Fibroblast of the aortic adventitia (primary cell): ENCODE measurements at regions not wholly inside any gene's neighbourhood (a gene's known extent, or its start where the extent isn't known, plus 50 kb on each side); places are given as distances from the start of the nearest gene placed in this dataset.

Experiments
- DNase-seq: peaks from one replicate; pipeline ENCODE4 v3.0.0-alpha.2; 2010; ENCODE audit warnings: low read depth
- H3K4me3 ChIP-seq: 2 replicates; pipeline ENCODE4 v1.5.1; 2011; ENCODE audit warnings: low read depth, mild to moderate bottlenecking, control low read depth, low read length, moderate library complexity
- CTCF ChIP-seq: IDR thresholded peaks from 2 replicates; pipeline ENCODE4 v1.5.1; 2011; ENCODE audit warnings: mild to moderate bottlenecking, low read length, control low read depth, inconsistent platforms; ENCODE audit not compliant: insufficient read depth

DNA sequence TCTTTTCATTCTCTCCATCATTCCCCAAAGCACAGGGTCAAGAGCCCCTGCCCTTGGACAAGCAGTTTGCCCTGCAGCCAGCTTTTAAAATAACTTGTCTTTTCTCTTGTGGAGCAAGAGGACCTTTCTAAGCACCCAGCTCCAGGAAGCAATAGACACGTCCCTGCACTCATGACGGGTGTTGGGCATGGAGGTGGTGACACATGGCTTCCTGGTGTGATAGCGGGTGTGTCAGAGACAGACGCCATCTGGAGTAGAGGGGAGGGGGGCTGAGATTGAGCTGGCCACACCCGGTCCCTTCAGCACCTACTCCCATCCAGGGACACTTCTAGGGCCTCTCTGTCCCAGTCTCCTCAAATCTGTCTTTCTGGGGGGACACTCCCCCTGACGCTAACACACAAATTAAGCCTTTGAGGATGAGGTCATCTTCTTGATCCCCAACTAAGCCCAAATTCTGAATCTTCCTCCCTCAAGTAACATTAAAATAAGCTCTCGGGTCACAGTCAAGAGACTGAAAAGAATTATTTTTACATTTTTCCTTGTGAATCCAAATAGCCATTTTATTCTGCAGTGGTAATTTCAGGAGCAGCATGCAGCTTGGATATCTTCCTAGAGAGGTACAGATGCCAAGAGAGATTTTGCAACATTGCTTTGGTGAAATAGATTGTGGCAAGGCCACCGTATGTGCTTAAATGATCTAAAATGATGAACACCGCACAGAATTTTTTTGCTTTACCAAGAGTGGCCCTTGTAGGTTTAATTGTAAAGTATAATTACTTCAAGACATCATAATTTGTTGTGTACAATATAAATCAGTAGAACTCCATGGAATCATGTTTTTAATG, 216.6 kb upstream of the IRX3 start:
- no peak overlapping the region for H3K4me3 ChIP-seq
- peak; percentile 72 for DNase-seq
- no peak for TF ChIP-seq CTCF

DNA sequence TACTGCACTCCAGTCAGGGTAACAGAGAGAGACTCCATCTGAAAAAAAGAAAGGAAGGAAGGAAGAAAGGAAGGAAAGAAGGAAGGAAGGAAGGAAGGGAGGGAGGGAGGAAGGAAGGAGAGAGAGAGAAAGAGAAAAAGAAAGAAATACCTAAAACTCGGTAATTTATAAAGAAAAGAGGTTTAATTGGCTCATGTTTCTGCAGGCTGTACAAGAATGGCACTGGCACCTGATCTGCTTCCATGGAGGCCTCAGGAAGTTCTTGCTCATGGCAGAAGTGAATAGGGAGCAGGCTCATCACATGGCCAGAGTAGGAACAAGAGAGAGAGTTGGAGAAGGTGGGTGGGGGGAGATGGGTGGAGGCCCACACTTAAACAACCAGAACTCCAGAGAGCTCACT, 215.2 kb upstream of the IRX3 start:
- no peak overlapping the region for H3K4me3 ChIP-seq
- no peak for DNase-seq
- no peak for TF ChIP-seq CTCF

- no peak for TF ChIP-seq CTCF
- peak; percentile 63 for DNase-seq
- H3K4me3 ChIP-seq: no peak overlapping the region
Measured at GRCh38 chr16:54493594-54493993, 207.0 kb upstream of the IRX3 start.

DNA sequence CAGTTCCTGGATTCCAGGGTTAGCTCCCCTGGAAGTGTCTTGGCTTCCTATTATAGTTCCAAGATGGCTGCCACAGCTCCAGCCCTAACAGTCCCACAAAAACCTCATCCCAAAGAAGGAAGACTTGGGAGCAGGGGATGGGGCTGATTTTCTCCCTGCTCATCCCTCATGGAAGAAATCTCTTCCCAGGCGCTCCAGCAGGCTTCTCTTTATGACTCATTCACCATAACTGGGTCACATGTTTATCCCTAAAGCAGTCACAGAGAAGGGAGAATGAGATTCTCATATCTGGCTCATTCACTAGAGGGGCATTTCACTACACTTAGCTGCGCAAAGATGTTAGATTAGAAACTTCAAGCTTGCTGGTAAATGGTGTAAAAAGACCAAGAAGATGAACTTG, 206.5 kb upstream of the IRX3 start:
- DNase-seq: peak; percentile 67
- H3K4me3 ChIP-seq: no peak overlapping the region
- TF ChIP-seq CTCF: no peak

GRCh38 chr16:54490112-54490488, 203.5 kb upstream of the IRX3 start:
- TF ChIP-seq CTCF: no peak
- no peak for DNase-seq

DNA sequence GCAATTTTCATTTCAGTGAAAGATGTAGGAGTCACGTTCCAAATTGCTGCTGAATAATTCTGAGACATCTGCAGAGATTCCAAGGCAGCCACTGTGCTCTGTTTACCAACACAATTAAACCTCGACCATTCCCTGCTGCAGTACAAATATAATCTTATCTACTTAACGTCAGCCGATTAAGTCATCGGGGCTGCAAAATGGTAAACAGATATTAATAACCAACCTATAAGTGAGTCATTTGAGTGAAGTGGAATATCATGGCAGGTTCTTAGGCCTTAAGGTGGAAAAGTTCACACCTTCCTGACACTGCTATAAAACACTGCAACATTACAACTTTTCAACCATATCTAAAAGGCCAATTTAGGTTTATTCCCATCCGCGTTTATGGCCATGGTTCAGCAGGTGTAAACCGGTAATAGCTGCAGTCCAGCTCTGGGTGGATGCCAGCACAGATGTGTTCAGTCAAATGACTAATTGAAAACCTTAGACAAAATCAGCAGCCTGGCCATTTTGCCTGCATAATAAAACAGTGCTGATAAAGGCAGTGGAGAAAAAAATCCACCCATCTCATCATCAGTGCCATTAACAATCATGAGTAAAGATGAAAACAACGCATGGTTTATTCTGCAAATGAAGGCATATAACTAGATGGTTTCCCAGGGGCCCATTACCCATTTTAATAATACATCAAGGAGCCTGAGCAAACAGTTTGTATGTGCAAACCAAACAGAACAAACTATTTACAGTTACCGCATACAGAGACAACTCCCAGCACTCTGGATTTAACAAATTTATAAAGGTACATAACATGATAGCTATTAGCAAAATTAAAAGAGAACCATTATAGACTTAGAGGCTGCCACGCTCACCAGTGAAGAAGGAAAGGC, 202.9 kb upstream of the IRX3 start:
- DNase-seq: no peak
- no peak overlapping the region for H3K4me3 ChIP-seq
- no peak for TF ChIP-seq CTCF

More at GRCh38 chr16:54490112-54490488, 203.5 kb upstream of the IRX3 start:
- no peak overlapping the region for H3K4me3 ChIP-seq
